Keratinocyte (primary cell): ENCODE measurements at regions not wholly inside any gene's neighbourhood (a gene's known extent, or its start where the extent isn't known, plus 50 kb on each side); places are given as distances from the start of the nearest gene placed in this dataset.

Experiments used
- CTCF ChIP-seq, 3 experiments: IDR thresholded peaks in 1 of 3; conservative IDR thresholded peaks in 1 of 3; optimal IDR thresholded peaks in 1 of 3; 2 replicates in 2 of 3; 3 replicates in 1 of 3; pipeline versions ENCODE3 to v1.5.1; 2011; ENCODE audit warnings: low read length in 3 of 3, mild to moderate bottlenecking in 3 of 3, moderate library complexity in 2 of 3, control low read depth in 1 of 3, inconsistent platforms in 1 of 3; ENCODE audit not compliant: insufficient read depth in 2 of 3; ENCODE audit errors: extremely low read depth in 1 of 3
- EZH2 ChIP-seq: IDR thresholded peaks from one replicate; pipeline ENCODE4 v1.6.1; 2012; ENCODE audit warnings: inconsistent platforms, mild to moderate bottlenecking, low read length, moderate library complexity

GRCh38 chr11:43177975-43178374 is 133.8 kb upstream of the API5 start:
- TF ChIP-seq CTCF (optimal IDR thresholded peaks at IDR 0.05 in 1 of 3, IDR thresholded peaks at IDR 0.05 in 1 of 3, conservative IDR thresholded peaks at IDR 0.05 in 1 of 3; ENCODE audit: extremely low read depth in 1 of 3, insufficient read depth in 2 of 3, low read length in 3 of 3) (no peak), EZH2 (no peak)
